HCT116 (cell line): ENCODE measurements at regions not wholly inside any gene's neighbourhood (a gene's known extent, or its start where the extent isn't known, plus 50 kb on each side); places are given as distances from the start of the nearest gene placed in this dataset.

Source experiments
- ATAC-seq: fragments of 200-7000 bp; cut with Tn5 transposase; 2 replicates; pipeline ENCODE4 v1.9.1; 2020; ENCODE audit warnings: mild to moderate bottlenecking, moderate library complexity
- BruUV-seq: library from RNA; stranded (reverse); fragments of 400-500 nt; replicated peaks from 2 replicates; lab custom pipeline; 2021; lab: Mats Ljungman, UMichigan
- CTCF ChIA-PET: fragments of 300-600 bp; sonication (Branson Sonifier 250); formaldehyde crosslinking; loops from one replicate; lab custom pipeline; 2021; ENCODE audit warnings: antibody characterized with exemption; lab: Charles Lee
- POLR2A ChIA-PET: fragments of 300-600, 350-600 bp; sonication (Branson Sonifier 250); formaldehyde crosslinking; loops from one replicate; lab custom pipeline; 2021; ENCODE audit warnings: antibody characterized with exemption; lab: Charles Lee
- RAD21 ChIA-PET, 2 experiments: fragments of 300-600 bp; sonication (Branson Sonifier 250); formaldehyde crosslinking; loops; one replicate each; lab custom pipeline; 2023; ENCODE audit warnings: low total read pairs in 2 of 2; ENCODE audit not compliant: uncharacterized antibody in 2 of 2, unreplicated experiment in 2 of 2, low non-redundant PET in 1 of 2; lab: Charles Lee
- DNase-seq: peaks from one replicate; pipeline ENCODE4 v3.0.0-alpha.2; 2010; ENCODE audit warnings: low read depth, low spot score
- H2AFZ ChIP-seq: fragments of 200-600 bp; shearing (Covaris generic), sonication (generic); 2 replicates; pipeline ENCODE4 v1.6.1; 2017; ENCODE audit warnings: low read depth, mixed run types, mixed read lengths, antibody characterized with exemption, low read length; ENCODE audit not compliant: poor library complexity, severe bottlenecking
- H3K27ac ChIP-seq: 2 replicates; pipeline ENCODE4 v1.5.1; 2012; ENCODE audit warnings: low read depth, low read length
- H3K27me3 ChIP-seq: fragments of 200-600 bp; sonication (generic); 2 replicates; pipeline ENCODE4 v1.6.1; 2016; ENCODE audit warnings: mixed run types, low read length, mixed read lengths; ENCODE audit not compliant: insufficient read depth
- H3K36me3 ChIP-seq, 2 experiments: fragments of 200-500 bp in 1 of 2; fragments of 200-600 bp in 1 of 2; sonication (Bioruptor generic) in 1 of 2; sonication (generic) in 1 of 2; 2 replicates each; pipeline versions ENCODE4 v1.5.1 to v1.6.1; 2014 to 2016; ENCODE audit warnings: low read length in 2 of 2, inconsistent platforms in 1 of 2, mixed read lengths in 1 of 2, mixed run types in 1 of 2; ENCODE audit not compliant: insufficient read depth in 2 of 2, control insufficient read depth in 1 of 2
- H3K4me1 ChIP-seq, 2 experiments: fragments of 200-600 bp in 1 of 2; sonication (generic) in 1 of 2; 2 replicates each; pipeline versions ENCODE4 v1.5.1 to v1.6.1; 2012 to 2017; ENCODE audit warnings: low read length in 2 of 2, inconsistent platforms in 1 of 2, mild to moderate bottlenecking in 1 of 2, mixed read lengths in 1 of 2, mixed run types in 1 of 2, moderate library complexity in 1 of 2; ENCODE audit not compliant: insufficient read depth in 2 of 2, control insufficient read depth in 1 of 2
- H3K4me2 ChIP-seq: fragments of 200-600 bp; sonication (generic); 2 replicates; pipeline ENCODE4 v1.6.1; 2017; ENCODE audit warnings: mixed run types, low read length, mixed read lengths
- H3K4me3 ChIP-seq, 2 experiments: fragments of 200-600 bp in 1 of 2; sonication (generic) in 1 of 2; replicated peaks in 1 of 2; 2 replicates each; pipeline ENCODE4 v1.5.1; 2011 to 2016; ENCODE audit warnings: low read length in 2 of 2, control low read depth in 1 of 2, low read depth in 1 of 2, mild to moderate bottlenecking in 1 of 2, mixed read lengths in 1 of 2, mixed run types in 1 of 2
- H3K79me2 ChIP-seq: fragments of 200-600 bp; sonication (generic); 2 replicates; pipeline ENCODE4 v1.6.1; 2017; ENCODE audit warnings: mild to moderate bottlenecking, mixed run types, low read length, moderate library complexity, mixed read lengths; ENCODE audit not compliant: insufficient read depth
- H3K9ac ChIP-seq: fragments of 200-600 bp; sonication (generic); 2 replicates; pipeline ENCODE4 v1.6.1; 2016; ENCODE audit warnings: low read length, mixed read lengths
- H3K9me2 ChIP-seq: fragments of 200-600 bp; sonication (generic), shearing (Covaris generic); 2 replicates; pipeline ENCODE4 v1.6.1; 2017; ENCODE audit warnings: mixed run types, mild to moderate bottlenecking, moderate library complexity; ENCODE audit not compliant: insufficient read depth
- H3K9me3 ChIP-seq, 2 experiments: fragments of 200-500 bp in 1 of 2; fragments of 200-600 bp in 1 of 2; sonication (Bioruptor generic) in 1 of 2; sonication (generic) in 1 of 2; 2 replicates each; pipeline ENCODE4 v1.6.1; 2014 to 2017; ENCODE audit warnings: low read length in 2 of 2, mixed read lengths in 2 of 2, inconsistent platforms in 1 of 2, low read depth in 1 of 2, mild to moderate bottlenecking in 1 of 2, mixed run types in 1 of 2, moderate library complexity in 1 of 2; ENCODE audit not compliant: control insufficient read depth in 1 of 2, insufficient read depth in 1 of 2
- H4K20me1 ChIP-seq: fragments of 200-600 bp; sonication (generic), shearing (Covaris generic); 2 replicates; pipeline ENCODE4 v1.6.1; 2017; ENCODE audit warnings: mixed run types, mild to moderate bottlenecking, moderate library complexity; ENCODE audit not compliant: insufficient read depth
- ELF1 ChIP-seq: IDR thresholded peaks from 2 replicates; pipeline ENCODE4 v1.6.1; 2012; ENCODE audit warnings: low read depth, borderline replicate concordance
- EZH2phosphoT487 ChIP-seq: fragments of 200-600 bp; IDR thresholded peaks from 2 replicates; pipeline ENCODE4 v1.6.1; 2018; ENCODE audit warnings: antibody characterized with exemption, borderline replicate concordance
- FOSL1 ChIP-seq: IDR thresholded peaks from 2 replicates; pipeline ENCODE4 v1.6.1; 2012; ENCODE audit warnings: low read depth
- JUND ChIP-seq: IDR thresholded peaks from 2 replicates; pipeline ENCODE4 v1.6.1; 2012
- RAD21 ChIP-seq: IDR thresholded peaks from 2 replicates; pipeline ENCODE4 v1.6.1; 2012; ENCODE audit warnings: low read depth, mild to moderate bottlenecking
- ZBTB33 ChIP-seq: IDR thresholded peaks from 2 replicates; pipeline ENCODE4 v1.6.1; 2011; ENCODE audit warnings: mild to moderate bottlenecking, low read length, moderate library complexity; ENCODE audit not compliant: insufficient replicate concordance; ENCODE audit errors: extremely low read depth
- ZFX ChIP-seq: fragments of 450-650 bp; IDR thresholded peaks from 2 replicates; pipeline ENCODE4 v1.6.1; 2017
- intact Hi-C: fragments of 100-400 bp; cut with micrococcal nuclease; formaldehyde crosslinking; loops from 2 replicates; pipeline ENCODE4 v1.10.0; 2022
- TF ChIP-seq, protein P1 (sequence below), 3 experiments: fragments of 200-600 bp in 1 of 3; sonication (generic) in 1 of 3; IDR thresholded peaks in 2 of 3; conservative IDR thresholded peaks in 1 of 3; 2 replicates each; pipeline ENCODE4 v1.5.1; 2012 to 2017; ENCODE audit warnings: low read depth in 2 of 3, low read length in 2 of 3, antibody characterized with exemption in 1 of 3, borderline replicate concordance in 1 of 3, control low read depth in 1 of 3, mild to moderate bottlenecking in 1 of 3, mixed read lengths in 1 of 3, mixed run types in 1 of 3, moderate library complexity in 1 of 3; ENCODE audit not compliant: insufficient read depth in 1 of 3

DNA sequence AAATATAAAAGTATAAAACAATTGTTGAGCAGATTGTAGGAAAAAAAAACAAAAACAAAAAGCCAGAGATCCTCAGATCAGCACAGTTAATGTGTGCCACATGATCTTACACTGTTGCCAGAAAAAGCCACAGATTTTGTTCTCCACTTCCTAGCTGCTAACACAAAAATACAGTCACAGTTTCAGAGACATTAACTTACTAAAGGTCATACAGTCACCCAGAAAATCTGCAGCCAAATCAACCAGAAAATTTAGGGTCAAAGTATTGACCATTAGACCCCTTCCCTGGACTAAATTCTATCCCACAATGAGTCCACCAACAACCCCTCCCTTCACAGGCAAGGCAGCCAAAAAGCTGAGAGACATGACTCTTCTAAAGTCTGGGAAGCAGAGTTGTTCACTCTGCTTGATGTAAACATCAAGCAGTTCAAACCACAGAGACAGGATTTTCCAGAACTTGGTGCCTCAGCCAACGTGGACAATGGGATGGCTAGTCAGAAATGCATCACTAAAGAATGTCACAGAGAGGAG is 59.1 kb downstream of the SST start:
- intact Hi-C loops = no loop called here
- no TSS peak for BruUV-seq

DNA sequence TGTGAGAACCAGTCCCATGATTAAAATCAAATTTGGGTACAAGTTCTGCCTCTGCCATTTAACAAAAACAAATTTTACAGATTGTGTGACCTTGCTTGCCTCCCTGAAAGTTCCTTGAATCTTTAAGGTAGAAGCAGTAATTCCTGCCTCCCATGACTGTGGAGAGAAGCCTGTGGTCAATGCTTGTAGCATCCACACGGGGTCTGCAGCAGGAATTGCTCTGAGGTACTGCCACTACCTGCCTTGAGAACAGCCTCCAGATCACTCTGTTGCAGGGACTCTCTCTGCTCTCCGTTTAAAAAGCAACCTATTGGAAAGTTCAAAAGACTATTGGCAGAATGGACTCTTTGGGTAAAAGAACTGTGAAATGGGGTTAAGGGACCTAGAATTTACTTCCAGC is 75.9 kb downstream of the SST start:
- ChIA-PET RAD21 (no interaction called here), CTCF (no interaction called here)
- no peak; the same call in 1 of the 2 replicates for ATAC-seq

More for the DNA sequence above, 59.1 kb downstream of the SST start:
- Histone ChIP-seq H3K36me3 (no peaks in the 10 kb centered on the region), H2AFZ (no peak overlapping the region), H3K9me2 (no peaks in the 10 kb centered on the region), H3K4me1 (no peaks in the 10 kb centered on the region), H4K20me1 (peaks cover 4% of the 10 kb centered on the region; the same call in 1 of the 2 replicates), H3K4me3 (no peak overlapping the region), H3K4me2 (no peak overlapping the region), H3K27ac (no peak overlapping the region), H3K9ac (no peak overlapping the region), H3K27me3 (peaks cover 66% of the 10 kb centered on the region), H3K9me3 (no peaks in the 10 kb centered on the region), H3K79me2 (no peaks in the 10 kb centered on the region)
- RAD21 ChIA-PET = no interaction called here
- DNase-seq (no peak), ATAC-seq (no peak)
- POLR2A ChIA-PET = no interaction called here
- CTCF ChIA-PET = no interaction called here
- TF ChIP-seq, protein P1, sequence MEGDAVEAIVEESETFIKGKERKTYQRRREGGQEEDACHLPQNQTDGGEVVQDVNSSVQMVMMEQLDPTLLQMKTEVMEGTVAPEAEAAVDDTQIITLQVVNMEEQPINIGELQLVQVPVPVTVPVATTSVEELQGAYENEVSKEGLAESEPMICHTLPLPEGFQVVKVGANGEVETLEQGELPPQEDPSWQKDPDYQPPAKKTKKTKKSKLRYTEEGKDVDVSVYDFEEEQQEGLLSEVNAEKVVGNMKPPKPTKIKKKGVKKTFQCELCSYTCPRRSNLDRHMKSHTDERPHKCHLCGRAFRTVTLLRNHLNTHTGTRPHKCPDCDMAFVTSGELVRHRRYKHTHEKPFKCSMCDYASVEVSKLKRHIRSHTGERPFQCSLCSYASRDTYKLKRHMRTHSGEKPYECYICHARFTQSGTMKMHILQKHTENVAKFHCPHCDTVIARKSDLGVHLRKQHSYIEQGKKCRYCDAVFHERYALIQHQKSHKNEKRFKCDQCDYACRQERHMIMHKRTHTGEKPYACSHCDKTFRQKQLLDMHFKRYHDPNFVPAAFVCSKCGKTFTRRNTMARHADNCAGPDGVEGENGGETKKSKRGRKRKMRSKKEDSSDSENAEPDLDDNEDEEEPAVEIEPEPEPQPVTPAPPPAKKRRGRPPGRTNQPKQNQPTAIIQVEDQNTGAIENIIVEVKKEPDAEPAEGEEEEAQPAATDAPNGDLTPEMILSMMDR (IDR thresholded peaks at IDR 0.05 in 2 of 3, conservative IDR thresholded peaks at IDR 0.05 in 1 of 3; ENCODE audit: borderline replicate concordance in 1 of 3, insufficient read depth in 1 of 3, low read depth in 2 of 3, low read length in 2 of 3) = no peak
- TF ChIP-seq FOSL1 (no peak), EZH2phosphoT487 (no peak), ZFX (no peak), RAD21 (no peak)

More for the DNA sequence above, 75.9 kb downstream of the SST start:
- Histone ChIP-seq H3K4me3 (no peak overlapping the region), H2AFZ (no peak overlapping the region), H3K9ac (no peak overlapping the region), H3K9me3 (no peaks in the 10 kb centered on the region), H3K4me2 (no peak overlapping the region), H3K27ac (no peak overlapping the region), H3K27me3 (peaks cover 40% of the 10 kb centered on the region), H3K79me2 (no peaks in the 10 kb centered on the region), H3K36me3 (no peaks in the 10 kb centered on the region), H4K20me1 (no peaks in the 10 kb centered on the region), H3K9me2 (no peaks in the 10 kb centered on the region), H3K4me1 (no peaks in the 10 kb centered on the region)
- no TSS peak for BruUV-seq
- POLR2A ChIA-PET = no interaction called here
- intact Hi-C loops = no loop called here
- TF ChIP-seq, protein P1 (IDR thresholded peaks at IDR 0.05 in 2 of 3, conservative IDR thresholded peaks at IDR 0.05 in 1 of 3; ENCODE audit: borderline replicate concordance in 1 of 3, insufficient read depth in 1 of 3, low read depth in 2 of 3, low read length in 2 of 3) = no peak
- TF ChIP-seq JUND (no peak), EZH2phosphoT487 (no peak), ZBTB33 (no peak), ELF1 (no peak)
- no peak for DNase-seq
